ENCODE measurements at regions not wholly inside any gene's neighbourhood (a gene's known extent, or its start where the extent isn't known, plus 50 kb on each side); places are given as distances from the start of the nearest gene placed in this dataset.
"Not testable (repeated sequence)": the region's sequence is repeated elsewhere in the genome, so short reads cannot be mapped to it uniquely, and the experiment has no call there.

- TF ChIP-seq EZH2phosphoT487 (IDR thresholded peaks at IDR 0.05; ENCODE audit: low read depth, severe bottlenecking, unreplicated experiment) (no peak), CTCF (IDR thresholded peaks at IDR 0.05; ENCODE audit: poor library complexity) (no peak), EZH2 (IDR thresholded peaks at IDR 0.05; ENCODE audit: borderline replicate concordance) (no peak)
Measured at GRCh38 chr20:12947691-12948090, 61.1 kb upstream of the SPTLC3 start.

GRCh38 chr20:12949429-12949980 is 59.3 kb upstream of the SPTLC3 start:
- Histone ChIP-seq H3K27me3 (no peaks in the 10 kb centered on the region), H3K79me2 (no peaks in the 10 kb centered on the region), H3K4me3 (no peak overlapping the region), H3K9me3 (ENCODE audit: low read depth) (no peaks in the 10 kb centered on the region), H3K27ac (no peak overlapping the region), H3K9me2 (replicated peaks; ENCODE audit: insufficient read depth) (no peaks in the 10 kb centered on the region), H4K20me1 (ENCODE audit: insufficient read depth, poor library complexity, severe bottlenecking) (no peaks in the 10 kb centered on the region), H3K4me1 (ENCODE audit: insufficient read depth) (peaks cover 20% of the 10 kb centered on the region), H2AFZ (no peak overlapping the region), H3K36me3 (replicated peaks; ENCODE audit: insufficient read depth, low read depth) (no peaks in the 10 kb centered on the region), H3K4me2 (no peak overlapping the region)
- TF ChIP-seq CTCF (IDR thresholded peaks at IDR 0.05; ENCODE audit: poor library complexity): no peak
- no peak for TF ChIP-seq EZH2 (IDR thresholded peaks at IDR 0.05; ENCODE audit: borderline replicate concordance)
- no peak for TF ChIP-seq EZH2phosphoT487 (IDR thresholded peaks at IDR 0.05; ENCODE audit: low read depth, severe bottlenecking, unreplicated experiment)
- DNase-seq (ENCODE audit: low spot score): no peak
- 57% methylated on average over 4 of the region's 4 CpGs for WGBS (ENCODE audit: low lambda C conversion rate, missing lambda C conversion rate)

More at GRCh38 chr20:12947691-12948090, 61.1 kb upstream of the SPTLC3 start:
- H4K20me1 ChIP-seq (ENCODE audit: insufficient read depth, poor library complexity, severe bottlenecking): no peaks in the 10 kb centered on the region
- no peaks in the 10 kb centered on the region for H3K27me3 ChIP-seq
- no peak overlapping the region for H2AFZ ChIP-seq
- 90% methylated on average over 3 of the region's 3 CpGs for WGBS (ENCODE audit: low lambda C conversion rate, missing lambda C conversion rate)
- H3K4me1 ChIP-seq (ENCODE audit: insufficient read depth): peaks cover 20% of the 10 kb centered on the region
- no peak for DNase-seq (ENCODE audit: low spot score)
- no peaks in the 10 kb centered on the region for H3K79me2 ChIP-seq
- H3K4me2 ChIP-seq: no peak overlapping the region
- no peaks in the 10 kb centered on the region for H3K9me2 ChIP-seq (replicated peaks; ENCODE audit: insufficient read depth)
- no peaks in the 10 kb centered on the region for H3K36me3 ChIP-seq (replicated peaks; ENCODE audit: insufficient read depth, low read depth)
- no peaks in the 10 kb centered on the region for H3K9me3 ChIP-seq (ENCODE audit: low read depth)
- no peak overlapping the region for H3K27ac ChIP-seq
- H3K4me3 ChIP-seq: no peak overlapping the region

GRCh38 chr20:12954254-12954653 is 54.5 kb upstream of the SPTLC3 start:
- H3K36me3 ChIP-seq (replicated peaks; ENCODE audit: insufficient read depth, low read depth); H3K79me2 ChIP-seq; H3K27me3 ChIP-seq; H3K9me2 ChIP-seq (replicated peaks; ENCODE audit: insufficient read depth); H3K4me1 ChIP-seq (ENCODE audit: insufficient read depth); DNase-seq (ENCODE audit: low spot score); H3K4me2 ChIP-seq; H3K9me3 ChIP-seq (ENCODE audit: low read depth); H2AFZ ChIP-seq; H4K20me1 ChIP-seq (ENCODE audit: insufficient read depth, poor library complexity, severe bottlenecking); H3K27ac ChIP-seq; H3K4me3 ChIP-seq: not testable (repeated sequence)

DNA sequence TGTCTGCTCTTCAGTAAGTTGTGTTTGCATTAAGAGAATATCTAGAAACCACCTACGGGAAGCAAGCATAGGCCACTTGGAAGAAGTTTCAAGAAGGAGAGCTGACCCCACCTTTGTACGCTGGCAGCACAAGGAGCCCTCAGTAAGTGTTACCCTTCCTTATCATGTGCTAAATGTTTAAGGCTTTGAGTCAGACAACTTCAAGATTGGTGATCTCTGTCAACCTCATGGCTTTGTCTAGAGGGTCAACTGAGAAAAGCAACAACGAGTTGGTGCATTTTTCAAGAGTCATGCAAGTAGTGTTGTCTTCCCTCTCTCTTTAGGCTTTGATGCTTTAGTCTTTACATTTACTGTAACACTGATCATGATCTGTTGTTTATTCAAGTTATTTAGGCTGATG is 53.2 kb upstream of the SPTLC3 start:
- no peak overlapping the region for H3K4me3 ChIP-seq
- no peaks in the 10 kb centered on the region for H4K20me1 ChIP-seq (ENCODE audit: insufficient read depth, poor library complexity, severe bottlenecking)
- H3K4me1 ChIP-seq (ENCODE audit: insufficient read depth): no peaks in the 10 kb centered on the region
- H3K4me2 ChIP-seq: no peak overlapping the region
- no peaks in the 10 kb centered on the region for H3K9me3 ChIP-seq (ENCODE audit: low read depth)
- H3K9me2 ChIP-seq (replicated peaks; ENCODE audit: insufficient read depth): no peaks in the 10 kb centered on the region
- 73% methylated on average over 3 of the region's 3 CpGs for WGBS (ENCODE audit: low lambda C conversion rate, missing lambda C conversion rate)
- no peak for TF ChIP-seq EZH2 (IDR thresholded peaks at IDR 0.05; ENCODE audit: borderline replicate concordance)
- H2AFZ ChIP-seq: no peak overlapping the region
- DNase-seq (ENCODE audit: low spot score): no peak
- no peaks in the 10 kb centered on the region for H3K36me3 ChIP-seq (replicated peaks; ENCODE audit: insufficient read depth, low read depth)
- no peaks in the 10 kb centered on the region for H3K79me2 ChIP-seq
- no peaks in the 10 kb centered on the region for H3K27me3 ChIP-seq
- no peak overlapping the region for H3K27ac ChIP-seq

Measured in hepatocyte (in vitro differentiated cells).